DND-41 (cell line): ENCODE measurements at regions not wholly inside any gene's neighbourhood (a gene's known extent, or its start where the extent isn't known, plus 50 kb on each side); places are given as distances from the start of the nearest gene placed in this dataset.
A peak's percentile ranks its signal among the peaks of the same experiment; 100 is the strongest.

Experiments used
- ATAC-seq: fragments of 200-7000 bp; cut with Tn5 transposase; 3 replicates; pipeline ENCODE4 v1.9.1; 2021; ENCODE audit warnings: low read depth; ENCODE audit not compliant: insufficient read depth
- DNase-seq: peaks from one replicate; pipeline ENCODE4 v3.0.0-alpha.2; 2020
- H2AFZ ChIP-seq: 2 replicates; pipeline ENCODE4 v1.6.0; 2012; ENCODE audit warnings: low read depth, low read length
- H3K27ac ChIP-seq: 2 replicates; pipeline ENCODE4 v1.5.1; 2012; ENCODE audit warnings: low read length, inconsistent platforms
- H3K27me3 ChIP-seq: fragments of 200-600 bp; sonication (generic); 2 replicates; pipeline ENCODE4 v1.6.0; 2012; ENCODE audit warnings: low read length, mild to moderate bottlenecking, inconsistent platforms; ENCODE audit not compliant: insufficient read depth, poor library complexity
- H3K36me3 ChIP-seq: 2 replicates; pipeline ENCODE4 v1.5.1; 2012; ENCODE audit warnings: low read length, inconsistent platforms; ENCODE audit not compliant: insufficient read depth
- H3K4me1 ChIP-seq: 2 replicates; pipeline ENCODE4 v1.5.1; 2012; ENCODE audit warnings: mild to moderate bottlenecking, low read length; ENCODE audit not compliant: insufficient read depth
- H3K4me2 ChIP-seq: 2 replicates; pipeline ENCODE4 v1.6.0; 2012; ENCODE audit warnings: mild to moderate bottlenecking, moderate library complexity, low read length, inconsistent platforms; ENCODE audit not compliant: insufficient read depth
- H3K4me3 ChIP-seq, 2 experiments: fragments of 200-600 bp in 1 of 2; shearing (Covaris generic) in 1 of 2; 2 replicates each; pipeline ENCODE4 v1.5.1; 2012 to 2016; ENCODE audit warnings: inconsistent platforms in 2 of 2, low read length in 2 of 2, mild to moderate bottlenecking in 2 of 2, low read depth in 1 of 2, moderate library complexity in 1 of 2
- H3K79me2 ChIP-seq: 2 replicates; pipeline ENCODE4 v1.6.0; 2012; ENCODE audit warnings: low read length, inconsistent platforms; ENCODE audit not compliant: insufficient read depth
- H3K9ac ChIP-seq: 2 replicates; pipeline ENCODE4 v1.6.0; 2012; ENCODE audit warnings: low read depth, mild to moderate bottlenecking, inconsistent platforms, low read length, moderate library complexity
- H3K9me3 ChIP-seq: 2 replicates; pipeline ENCODE4 v1.5.1; 2012; ENCODE audit warnings: low read length, moderate library complexity, mild to moderate bottlenecking, inconsistent platforms; ENCODE audit not compliant: insufficient read depth, severe bottlenecking
- H4K20me1 ChIP-seq: 2 replicates; pipeline ENCODE4 v1.6.0; 2012; ENCODE audit warnings: low read length; ENCODE audit not compliant: insufficient read depth
- CTCF ChIP-seq: IDR thresholded peaks from 2 replicates; pipeline ENCODE4 v1.5.1; 2012; ENCODE audit warnings: borderline replicate concordance, low read length, moderate library complexity, mild to moderate bottlenecking; ENCODE audit not compliant: poor library complexity, severe bottlenecking; ENCODE audit errors: extremely low read depth
- EZH2 ChIP-seq: IDR thresholded peaks from 3 replicates; pipeline ENCODE4 v1.6.1; 2012; ENCODE audit warnings: borderline replicate concordance, low read depth, mild to moderate bottlenecking, moderate library complexity, low read length, inconsistent platforms; ENCODE audit not compliant: severe bottlenecking

GRCh38 chr10:90592638-90593302 lies 265.1 kb downstream of the HTR7 start:
- ATAC-seq = peak; percentile 70
- Histone ChIP-seq H4K20me1 (no peaks in the 10 kb centered on the region), H3K4me1 (no peaks in the 10 kb centered on the region), H3K27ac (no peak overlapping the region), H3K4me3 (no peak overlapping the region), H3K9me3 (no peaks in the 10 kb centered on the region), H2AFZ (no peak overlapping the region), H3K4me2 (no peak overlapping the region), H3K79me2 (no peaks in the 10 kb centered on the region), H3K27me3 (peaks cover 19% of the 10 kb centered on the region), H3K9ac (no peak overlapping the region), H3K36me3 (no peaks in the 10 kb centered on the region)
- TF ChIP-seq EZH2 (no peak), CTCF (peak; percentile 65)
- DNase-seq = peak; percentile 43

GRCh38 chr10:90598513-90598912 lies 259.3 kb downstream of the HTR7 start:
- no peak overlapping the region for H3K27ac ChIP-seq

DNA sequence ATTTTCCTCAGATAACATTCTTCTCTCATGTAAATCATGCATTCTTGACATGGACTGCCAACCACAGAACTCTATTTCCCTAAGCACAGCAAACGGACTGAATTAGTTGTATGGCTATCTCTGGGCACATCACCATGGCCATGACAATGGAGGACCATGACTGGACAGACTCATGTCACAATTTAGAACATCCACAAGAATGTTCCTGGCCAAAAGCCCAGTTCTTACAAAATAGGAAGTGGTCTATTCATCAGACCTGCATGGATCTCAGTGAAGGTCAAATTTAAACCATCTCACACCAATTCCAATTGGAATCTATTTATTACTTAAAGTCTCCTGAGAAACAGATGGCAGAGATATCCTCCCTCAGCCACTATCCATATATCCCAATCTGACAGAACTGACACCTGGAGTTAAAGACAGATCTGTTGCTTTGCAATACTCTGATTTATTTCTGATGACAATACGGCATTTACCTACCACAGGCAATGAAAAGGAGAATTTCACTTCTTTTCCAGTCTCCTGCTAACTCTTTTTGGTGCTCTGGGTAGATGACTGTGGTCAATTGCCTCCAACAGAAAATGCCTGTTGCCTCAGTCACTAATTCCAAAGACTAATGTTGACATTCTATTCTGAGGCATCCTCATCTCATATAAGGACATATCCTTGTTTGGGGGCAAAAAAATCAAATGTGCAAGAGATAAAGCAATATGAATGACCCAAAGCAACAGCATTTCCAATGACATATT lies 254.8 kb downstream of the HTR7 start:
- no peaks in the 10 kb centered on the region for H3K9me3 ChIP-seq
- no peaks in the 10 kb centered on the region for H3K79me2 ChIP-seq
- H4K20me1 ChIP-seq = no peaks in the 10 kb centered on the region
- no peaks in the 10 kb centered on the region for H3K4me1 ChIP-seq
- H2AFZ ChIP-seq = no peak overlapping the region
- no peak for ATAC-seq
- TF ChIP-seq CTCF = no peak
- no peak for TF ChIP-seq EZH2
- no peak overlapping the region for H3K9ac ChIP-seq
- H3K4me3 ChIP-seq = no peak overlapping the region
- no peak for DNase-seq
- H3K36me3 ChIP-seq = no peaks in the 10 kb centered on the region
- no peak overlapping the region for H3K4me2 ChIP-seq
- H3K27ac ChIP-seq = no peak overlapping the region
- peaks cover 3% of the 10 kb centered on the region for H3K27me3 ChIP-seq

More at GRCh38 chr10:90598513-90598912, 259.3 kb downstream of the HTR7 start:
- DNase-seq = no peak
- H3K36me3 ChIP-seq = no peaks in the 10 kb centered on the region
- H3K9me3 ChIP-seq = no peaks in the 10 kb centered on the region
- H4K20me1 ChIP-seq = no peaks in the 10 kb centered on the region
- H3K4me3 ChIP-seq = no peak overlapping the region
- no peak overlapping the region for H3K9ac ChIP-seq
- TF ChIP-seq EZH2 (no peak), CTCF (no peak)
- H2AFZ ChIP-seq = no peak overlapping the region
- no peaks in the 10 kb centered on the region for H3K4me1 ChIP-seq
- H3K4me2 ChIP-seq = no peak overlapping the region
- H3K27me3 ChIP-seq = peaks cover 9% of the 10 kb centered on the region
- no peak for ATAC-seq
- H3K79me2 ChIP-seq = no peaks in the 10 kb centered on the region
